Endothelial cell (in vitro differentiated cells): ENCODE measurements at regions not wholly inside any gene's neighbourhood (a gene's known extent, or its start where the extent isn't known, plus 50 kb on each side); places are given as distances from the start of the nearest gene placed in this dataset.

Experiments used
- DNase-seq: peaks from one replicate; pipeline ENCODE4 v3.0.0; 2021; ENCODE audit warnings: low spot score
- H3K27ac Mint-ChIP-seq: one replicate; pipeline ENCODE4 v1.8.0; 2021; ENCODE audit warnings: mixed read lengths, inconsistent platforms; ENCODE audit not compliant: unreplicated experiment
- H3K27me3 Mint-ChIP-seq: one replicate; pipeline ENCODE4 v1.8.0; 2021; ENCODE audit warnings: mild to moderate bottlenecking, moderate library complexity, mixed read lengths, inconsistent platforms; ENCODE audit not compliant: unreplicated experiment
- H3K36me3 Mint-ChIP-seq: one replicate; pipeline ENCODE4 v1.8.0; 2021; ENCODE audit warnings: mild to moderate bottlenecking, low read depth, mixed read lengths, inconsistent platforms; ENCODE audit not compliant: unreplicated experiment
- H3K4me1 Mint-ChIP-seq: one replicate; pipeline ENCODE4 v1.8.0; 2021; ENCODE audit warnings: mild to moderate bottlenecking, mixed read lengths, inconsistent platforms; ENCODE audit not compliant: unreplicated experiment
- H3K4me3 Mint-ChIP-seq: one replicate; pipeline ENCODE4 v1.8.0; 2021; ENCODE audit warnings: mild to moderate bottlenecking, mixed read lengths, inconsistent platforms; ENCODE audit not compliant: unreplicated experiment
- H3K9me3 Mint-ChIP-seq: one replicate; pipeline ENCODE4 v1.8.0; 2021; ENCODE audit warnings: mixed read lengths, inconsistent platforms; ENCODE audit not compliant: unreplicated experiment
- CTCF ChIP-seq: fragments of 200-600 bp; sonication (generic); IDR thresholded peaks from one replicate; pipeline ENCODE4 v1.5.0; 2021; ENCODE audit warnings: antibody characterized with exemption; ENCODE audit not compliant: unreplicated experiment

DNA sequence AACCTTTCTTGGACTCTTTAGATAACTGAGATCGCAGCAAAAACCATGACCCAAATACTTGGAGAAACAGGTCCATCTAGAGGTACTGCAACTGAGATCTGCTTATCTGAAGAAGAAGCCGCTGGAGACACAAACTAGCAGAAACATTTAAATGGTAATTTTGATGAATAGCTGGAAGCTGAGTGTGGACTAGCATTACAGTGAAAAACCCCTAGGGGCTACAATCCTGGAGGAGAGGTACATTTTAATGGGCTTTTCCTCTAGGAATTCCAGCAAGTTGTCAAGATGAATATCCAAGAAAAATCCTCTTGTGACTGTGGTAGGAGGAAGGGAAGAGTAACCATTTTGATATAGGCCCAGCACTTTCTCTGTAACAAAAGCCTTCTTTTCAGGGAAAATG, 592.5 kb upstream of the GRIA3 start:
- no peak overlapping the region for H3K4me3 Mint-ChIP-seq
- H3K9me3 Mint-ChIP-seq, result no peaks in the 10 kb centered on the region
- no peak for TF ChIP-seq CTCF
- no peaks in the 10 kb centered on the region for H3K36me3 Mint-ChIP-seq
- no peaks in the 10 kb centered on the region for H3K4me1 Mint-ChIP-seq
- DNase-seq, result no peak
- no peak overlapping the region for H3K27ac Mint-ChIP-seq
- H3K27me3 Mint-ChIP-seq, result no peaks in the 10 kb centered on the region

DNA sequence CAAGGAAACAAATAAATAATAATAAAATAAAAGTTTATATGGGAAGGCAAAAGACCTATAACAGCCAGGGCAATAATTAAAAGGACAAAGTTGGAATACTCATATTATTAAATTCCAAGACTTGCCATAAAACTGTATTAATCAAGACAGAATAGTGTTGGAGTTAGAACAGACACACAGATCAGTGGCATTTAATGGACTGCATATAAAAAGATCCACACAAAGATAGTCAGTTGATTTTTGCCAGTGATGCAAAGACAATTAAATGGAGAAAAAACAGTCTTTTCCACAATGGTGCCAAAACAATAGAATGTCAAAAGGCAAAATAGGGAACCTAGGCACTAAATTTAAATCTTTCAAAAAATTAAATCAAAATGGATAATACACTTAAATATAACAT, 587.1 kb upstream of the GRIA3 start:
- H3K4me3 Mint-ChIP-seq, result no peak overlapping the region
- H3K4me1 Mint-ChIP-seq, result no peaks in the 10 kb centered on the region
- no peaks in the 10 kb centered on the region for H3K27me3 Mint-ChIP-seq
- TF ChIP-seq CTCF, result no peak
- H3K27ac Mint-ChIP-seq, result no peak overlapping the region
- H3K9me3 Mint-ChIP-seq, result no peaks in the 10 kb centered on the region
- no peak for DNase-seq
- H3K36me3 Mint-ChIP-seq, result no peaks in the 10 kb centered on the region

GRCh38 chrX:122622795-122623194, 561.3 kb upstream of the GRIA3 start:
- H3K9me3 Mint-ChIP-seq, result no peaks in the 10 kb centered on the region
- no peak for TF ChIP-seq CTCF
- DNase-seq, result no peak
- H3K4me3 Mint-ChIP-seq, result no peak overlapping the region
- no peak overlapping the region for H3K27ac Mint-ChIP-seq
- no peaks in the 10 kb centered on the region for H3K36me3 Mint-ChIP-seq
- H3K4me1 Mint-ChIP-seq, result no peaks in the 10 kb centered on the region
- no peaks in the 10 kb centered on the region for H3K27me3 Mint-ChIP-seq

- TF ChIP-seq CTCF, result no peak
- DNase-seq, result no peak
- H3K4me1 Mint-ChIP-seq, result no peaks in the 10 kb centered on the region
- H3K27ac Mint-ChIP-seq, result no peak overlapping the region
- H3K4me3 Mint-ChIP-seq, result no peak overlapping the region
- H3K9me3 Mint-ChIP-seq, result no peaks in the 10 kb centered on the region
- H3K36me3 Mint-ChIP-seq, result no peaks in the 10 kb centered on the region
- no peaks in the 10 kb centered on the region for H3K27me3 Mint-ChIP-seq
These were observed 558.8 kb upstream of the GRIA3 start for GRCh38 chrX:122625239-122625638.

DNA sequence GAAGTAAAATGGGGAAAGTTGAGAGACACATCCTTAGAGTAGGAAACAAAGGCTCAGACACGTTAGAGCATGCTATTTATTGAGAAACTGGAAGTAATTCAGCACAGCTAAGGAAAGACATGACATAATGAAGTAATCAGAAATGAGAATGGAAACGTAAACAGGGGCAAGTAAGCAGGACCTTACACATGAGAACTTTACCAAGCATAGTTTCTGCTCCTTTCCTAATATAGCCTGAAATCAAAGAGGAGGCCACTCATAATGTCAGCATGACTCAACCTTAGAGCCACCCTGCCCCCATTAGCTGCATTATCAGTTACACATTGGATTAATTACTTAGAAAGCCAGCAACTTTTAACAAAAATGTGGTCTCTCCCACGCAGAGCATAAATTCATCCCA, 558.3 kb upstream of the GRIA3 start:
- Mint-ChIP-seq H3K4me1 (no peaks in the 10 kb centered on the region), H3K27ac (no peak overlapping the region), H3K36me3 (no peaks in the 10 kb centered on the region), H3K9me3 (no peaks in the 10 kb centered on the region), H3K4me3 (no peak overlapping the region), H3K27me3 (no peaks in the 10 kb centered on the region)
- DNase-seq, result no peak
- no peak for TF ChIP-seq CTCF
